GM12878 (cell line): ENCODE measurements at regions not wholly inside any gene's neighbourhood (a gene's known extent, or its start where the extent isn't known, plus 50 kb on each side); places are given as distances from the start of the nearest gene placed in this dataset.

ENCODE experiments used
- ATAC-seq: fragments of 200-7000 bp; cut with Tn5 transposase; 3 replicates; pipeline ENCODE4 v1.9.1; 2020; ENCODE audit warnings: mild to moderate bottlenecking, moderate library complexity
- BruUV-seq: library from RNA; stranded (reverse); fragments of 400-500 nt; replicated peaks from 2 replicates; lab custom pipeline; 2021; lab: Mats Ljungman, UMichigan
- CTCF ChIA-PET: fragments of 300-600 bp; sonication (Branson Sonifier 250); formaldehyde crosslinking; extraction: SDS; loops from one replicate; lab custom pipeline; 2021; ENCODE audit warnings: inconsistent platforms; lab: Yijun Ruan, JAX
- POLR2A ChIA-PET: fragments of 350-600 bp; formaldehyde crosslinking; extraction: SDS; loops from one replicate; lab custom pipeline; 2021; ENCODE audit warnings: inconsistent platforms; lab: Charles Lee
- RAD21 ChIA-PET: fragments of 300-600 bp; sonication (Branson Sonifier 250); formaldehyde crosslinking; loops from one replicate; lab custom pipeline; 2023; ENCODE audit warnings: antibody characterized with exemption; ENCODE audit not compliant: unreplicated experiment; lab: Charles Lee
- SMC1A ChIA-PET: fragments of 300-600 bp; sonication (Branson Sonifier 250); formaldehyde crosslinking; loops from one replicate; lab custom pipeline; 2023; ENCODE audit not compliant: unreplicated experiment, uncharacterized antibody; lab: Charles Lee
- DNase-seq: peaks from one replicate; pipeline ENCODE4 v3.0.0-alpha.2; 2011; ENCODE audit warnings: low read depth, low spot score
- FAIRE-seq: peaks from 3 replicates; lab custom pipeline; 2011; peaks lifted over from hg19 to GRCh38; lab: Jason Lieb, UNC
- H2AFZ ChIP-seq: 2 replicates; pipeline ENCODE4 v1.6.0; 2011; ENCODE audit warnings: low read depth, low read length, control low read depth; ENCODE audit not compliant: control insufficient read depth
- H3K27ac ChIP-seq: 2 replicates; pipeline ENCODE4 v1.5.1; 2011; ENCODE audit warnings: control low read depth; ENCODE audit not compliant: control insufficient read depth, insufficient read depth
- H3K27me3 ChIP-seq, 2 experiments: replicated peaks in 1 of 2; 2 replicates each; pipeline versions ENCODE4 v1.6.0 to v1.6.1; 2011; ENCODE audit warnings: low read length in 1 of 2; ENCODE audit not compliant: control insufficient read depth in 2 of 2, insufficient read depth in 2 of 2
- H3K36me3 ChIP-seq, 2 experiments: 2 replicates each; pipeline ENCODE4 v1.5.1; 2011; ENCODE audit warnings: low read length in 1 of 2; ENCODE audit not compliant: control insufficient read depth in 2 of 2, insufficient read depth in 2 of 2
- H3K4me1 ChIP-seq: 2 replicates; pipeline ENCODE4 v1.6.1; 2011; ENCODE audit warnings: mild to moderate bottlenecking, low read length, moderate library complexity, mixed read lengths; ENCODE audit not compliant: control insufficient read depth, insufficient read depth
- H3K4me2 ChIP-seq: 2 replicates; pipeline ENCODE4 v1.6.0; 2011; ENCODE audit warnings: control low read depth; ENCODE audit not compliant: control insufficient read depth, insufficient read depth
- H3K4me3 ChIP-seq: fragments of 200-600 bp; sonication (generic); 2 replicates; pipeline ENCODE4 v1.5.1; 2016
- H3K79me2 ChIP-seq: 2 replicates; pipeline ENCODE4 v1.6.0; 2011; ENCODE audit warnings: low read length; ENCODE audit not compliant: control insufficient read depth, insufficient read depth
- H3K9ac ChIP-seq: 2 replicates; pipeline ENCODE4 v1.8.0; 2011; ENCODE audit warnings: low read length, control low read depth, mixed read lengths; ENCODE audit not compliant: control insufficient read depth, insufficient read depth
- H3K9me3 ChIP-seq: replicated peaks from 3 replicates; pipeline ENCODE4 v1.5.1; 2011; ENCODE audit warnings: mild to moderate bottlenecking, low read length; ENCODE audit not compliant: control insufficient read depth, insufficient read depth
- H4K20me1 ChIP-seq: 2 replicates; pipeline ENCODE4 v1.6.0; 2011; ENCODE audit not compliant: control insufficient read depth, insufficient read depth
- BCL3 ChIP-seq: IDR thresholded peaks from 2 replicates; pipeline ENCODE4 v1.6.1; 2011; ENCODE audit warnings: borderline replicate concordance, low read depth, mild to moderate bottlenecking, moderate library complexity, low read length; ENCODE audit not compliant: insufficient read depth, poor library complexity, severe bottlenecking
- HCFC1 ChIP-seq: fragments of 150-350 bp; IDR thresholded peaks from 2 replicates; pipeline ENCODE4 v1.6.1; 2014; ENCODE audit warnings: low read length
- NFYB ChIP-seq: IDR thresholded peaks from 2 replicates; pipeline ENCODE4 v1.6.1; 2011; ENCODE audit warnings: low read depth, mild to moderate bottlenecking, low read length, improper control_type of control experiment, moderate library complexity; ENCODE audit not compliant: insufficient read depth
- TBL1XR1 ChIP-seq: IDR thresholded peaks from 2 replicates; pipeline ENCODE4 v1.6.1; 2012; ENCODE audit warnings: low read depth, low read length, improper control_type of control experiment
- USF1 ChIP-seq: IDR thresholded peaks from 2 replicates; pipeline ENCODE4 v1.6.1; 2011; ENCODE audit warnings: borderline replicate concordance, low read depth, mild to moderate bottlenecking, moderate library complexity, mixed read lengths, low read length; ENCODE audit not compliant: insufficient read depth; ENCODE audit errors: extremely low read length
- WGBS: methylation state at CpG from one replicate; pipeline ENCODE4 v1.1.6; 2016; ENCODE audit warnings: low lambda C conversion rate; ENCODE audit not compliant: insufficient replicate concordance, insufficient coverage; ENCODE audit errors: missing lambda C conversion rate; 5-methylcytosine and 5-hydroxymethylcytosine counted together
- in situ Hi-C: fragments of 300-500 bp; cut with MboI; formaldehyde crosslinking; loops from 9 replicates; pipeline ENCODE4 v1.14.3; 2018; ENCODE audit warnings: mixed read lengths
- intact Hi-C: fragments of 100-400 bp; cut with micrococcal nuclease; formaldehyde crosslinking; loops from one replicate; pipeline ENCODE4 v1.14.2; 2022; ENCODE audit not compliant: unreplicated experiment

- peaks cover 0 to 4% of the 10 kb centered on the region in 2 experiments; a peak in 1 of 4 replicates for H3K27me3 ChIP-seq
- no peak overlapping the region for H3K4me2 ChIP-seq
- FAIRE-seq (no peak), DNase-seq (no peak), ATAC-seq (no peak)
- RAD21 ChIA-PET = no interaction called here
- in situ Hi-C loops (loop anchor here (25.0 kb wide), 1 partner anchor 498 kb away; no protein-coding TSS in a partner anchor), intact Hi-C loops (no loop called here)
- no peaks in the 10 kb centered on the region for H3K9me3 ChIP-seq
- H3K36me3 ChIP-seq = no peaks in the 10 kb centered on the region
- H4K20me1 ChIP-seq = no peaks in the 10 kb centered on the region
- CTCF ChIA-PET = interaction anchor here (1.5 kb wide), 1 partner anchor 9 kb away, joined by 8 read pairs; no protein-coding TSS in a partner anchor
- no peak overlapping the region for H3K4me3 ChIP-seq
- SMC1A ChIA-PET = no interaction called here
- H3K4me1 ChIP-seq = no peaks in the 10 kb centered on the region
- H3K27ac ChIP-seq = no peak overlapping the region
- WGBS = 47% methylated on average over 5 of the region's 5 CpGs
- TF ChIP-seq TBL1XR1 (no peak), HCFC1 (no peak), NFYB (no peak), BCL3 (no peak), USF1 (no peak)
- no peak overlapping the region for H3K9ac ChIP-seq
- no TSS peak for BruUV-seq
- no peak overlapping the region for H2AFZ ChIP-seq
- POLR2A ChIA-PET = no interaction called here
- H3K79me2 ChIP-seq = no peaks in the 10 kb centered on the region
These were observed 119.5 kb upstream of the RAB12 start for GRCh38 chr18:8489761-8490160.
